TTC549 (cell line): ENCODE measurements at regions not wholly inside any gene's neighbourhood (a gene's known extent, or its start where the extent isn't known, plus 50 kb on each side); places are given as distances from the start of the nearest gene placed in this dataset.
"Not testable (repeated sequence)": the region's sequence is repeated elsewhere in the genome, so short reads cannot be mapped to it uniquely, and the experiment has no call there.

Experiments used
- FAIRE-seq: peaks from 2 replicates; lab custom pipeline; 2012; peaks lifted over from hg19 to GRCh38; lab: Jason Lieb, UNC

DNA sequence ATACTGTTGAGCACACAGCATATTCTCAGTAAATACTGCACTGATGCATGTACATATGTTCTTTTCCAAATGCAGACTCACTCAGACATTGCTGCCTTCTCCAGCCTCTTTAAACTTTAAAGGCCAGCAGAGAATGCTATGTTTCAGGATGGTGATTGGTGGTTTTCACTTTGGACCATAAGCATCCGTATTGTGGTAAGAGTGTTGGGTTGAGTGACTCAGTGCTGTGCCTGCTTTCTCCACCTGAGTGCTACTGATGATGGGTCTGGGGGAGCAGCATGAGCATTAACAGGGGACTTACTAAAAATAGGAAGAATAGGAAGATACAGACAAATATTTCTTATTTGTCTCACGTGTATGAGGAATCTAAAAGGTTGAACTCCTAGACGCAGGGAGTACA is 56.3 kb upstream of the ZNF92 start:
- FAIRE-seq, result no peak

DNA sequence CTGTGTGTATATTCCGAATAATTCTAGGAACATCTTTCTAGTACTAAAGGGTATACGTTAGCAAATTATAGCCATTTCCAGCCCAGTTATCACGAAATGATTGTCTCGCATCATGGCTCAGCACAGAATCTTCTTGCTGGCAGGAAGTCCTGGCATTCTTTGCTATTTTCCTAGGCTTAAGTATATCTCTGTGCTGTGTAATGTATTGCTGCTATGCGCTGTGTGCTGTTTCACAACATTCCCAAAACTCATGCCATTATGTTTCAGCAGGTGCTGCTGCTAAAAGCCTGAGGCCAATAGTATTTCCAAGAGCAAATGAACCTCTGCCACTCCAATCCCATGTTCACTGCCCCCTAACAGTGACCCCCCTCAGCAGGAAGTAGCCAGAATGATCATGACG is 62.9 kb upstream of the ZNF92 start:
- no peak for FAIRE-seq

DNA sequence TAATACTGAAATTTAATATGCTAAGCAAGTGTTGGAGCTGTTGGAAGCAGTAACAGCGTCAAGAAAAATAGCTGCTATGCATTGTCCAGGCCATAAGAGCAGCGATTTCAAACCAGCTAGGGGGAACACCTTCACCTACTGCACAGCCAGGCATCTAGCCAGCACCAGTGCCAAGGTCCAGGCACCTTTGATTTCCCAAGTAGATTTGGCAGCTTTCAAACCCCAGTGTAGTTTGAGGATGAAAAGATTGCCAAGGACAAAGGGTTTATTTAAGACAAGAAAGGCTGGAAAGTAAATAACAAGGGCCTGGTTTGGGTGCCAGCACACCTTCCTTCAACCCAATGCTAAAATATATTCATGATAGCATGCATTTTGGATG is 65.4 kb upstream of the ZNF92 start:
- FAIRE-seq, result no peak

DNA sequence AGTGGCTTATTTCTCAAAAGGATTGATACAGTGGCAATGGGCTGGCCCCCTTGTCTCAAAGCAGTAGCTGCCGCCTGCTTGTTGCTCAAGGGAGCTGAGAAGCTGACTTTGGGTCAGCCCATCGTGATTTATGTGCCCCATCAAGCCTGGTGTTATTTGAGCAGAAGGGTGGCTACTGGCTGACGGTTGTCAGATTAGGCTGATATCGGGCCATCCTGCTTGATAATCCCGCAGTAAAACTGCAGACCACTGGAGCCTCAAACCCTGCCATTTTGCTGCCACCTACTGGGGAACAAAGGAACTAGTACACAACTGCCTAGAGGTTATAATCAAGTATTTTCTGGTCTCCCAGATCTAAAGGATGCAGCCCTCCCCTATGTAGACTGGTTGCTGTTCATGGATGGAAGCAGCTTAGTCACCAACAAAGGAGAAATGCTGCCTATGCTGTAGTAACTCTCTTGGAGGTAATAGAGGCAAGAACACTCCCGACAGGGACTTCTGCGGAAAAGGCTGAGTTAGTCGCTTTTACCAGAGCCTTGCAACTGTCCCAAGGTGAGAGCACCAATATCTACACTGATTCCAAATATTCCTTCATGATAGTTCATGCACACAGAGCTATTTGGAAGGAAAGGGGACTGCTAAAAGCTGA is 65.9 kb upstream of the ZNF92 start:
- FAIRE-seq, result no peak

DNA sequence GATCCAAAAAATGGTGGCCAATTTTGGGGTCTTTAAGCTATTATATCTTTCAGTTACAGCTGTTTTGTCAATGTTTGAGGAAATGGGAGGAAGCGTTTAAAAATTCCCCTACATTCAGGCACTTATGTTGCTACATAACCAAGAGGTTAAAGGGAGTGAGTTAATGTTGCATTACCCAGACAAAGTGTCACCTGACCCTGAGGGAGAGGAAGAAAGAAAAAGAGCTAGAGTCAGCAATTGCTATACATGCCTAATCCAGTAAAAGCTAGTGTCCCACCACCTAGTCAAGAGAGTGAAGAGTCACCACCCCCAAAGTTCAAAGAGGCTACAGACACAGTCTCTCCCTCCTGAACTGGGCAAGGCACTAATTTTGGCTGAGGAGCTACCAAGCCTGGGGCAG is 69.5 kb upstream of the ZNF92 start:
- no peak for FAIRE-seq

DNA sequence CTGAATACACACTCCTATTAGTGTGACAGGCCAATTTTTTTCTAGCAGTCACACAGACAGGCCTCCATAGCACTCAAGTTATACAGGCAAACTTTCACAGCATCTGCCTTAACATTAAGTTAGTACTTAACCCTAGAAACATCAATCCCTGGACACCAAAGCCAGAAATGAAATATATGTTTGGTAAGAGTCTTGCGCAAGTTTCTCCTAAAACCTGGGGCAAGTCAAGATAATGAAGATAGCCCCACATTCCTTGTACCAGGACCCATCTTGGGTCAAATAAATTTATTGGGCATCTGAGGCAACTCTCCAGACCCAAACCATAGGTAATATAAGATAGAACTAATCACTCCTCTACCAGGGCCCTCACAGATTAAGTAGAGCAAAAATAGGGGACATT is 70.8 kb upstream of the ZNF92 start:
- no peak for FAIRE-seq

DNA sequence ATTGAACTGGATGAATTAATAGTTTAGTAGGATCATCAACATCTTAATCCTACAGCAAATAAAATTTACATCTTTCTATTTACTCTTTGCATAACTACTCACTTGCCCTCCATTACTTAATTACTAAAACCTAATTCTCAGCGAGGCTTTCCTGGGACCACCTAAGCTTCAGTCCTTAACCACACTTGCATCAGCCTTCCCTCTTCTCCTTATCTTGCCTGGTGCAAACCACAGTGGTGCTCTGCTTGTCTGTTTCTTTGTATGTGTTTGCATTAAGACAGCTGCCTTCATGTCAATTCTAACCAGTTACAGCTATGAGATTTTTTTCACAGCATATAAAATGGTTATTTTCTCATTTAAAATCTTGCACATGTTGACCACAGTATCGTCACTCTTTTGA is 72.6 kb upstream of the ZNF92 start:
- no peak for FAIRE-seq

DNA sequence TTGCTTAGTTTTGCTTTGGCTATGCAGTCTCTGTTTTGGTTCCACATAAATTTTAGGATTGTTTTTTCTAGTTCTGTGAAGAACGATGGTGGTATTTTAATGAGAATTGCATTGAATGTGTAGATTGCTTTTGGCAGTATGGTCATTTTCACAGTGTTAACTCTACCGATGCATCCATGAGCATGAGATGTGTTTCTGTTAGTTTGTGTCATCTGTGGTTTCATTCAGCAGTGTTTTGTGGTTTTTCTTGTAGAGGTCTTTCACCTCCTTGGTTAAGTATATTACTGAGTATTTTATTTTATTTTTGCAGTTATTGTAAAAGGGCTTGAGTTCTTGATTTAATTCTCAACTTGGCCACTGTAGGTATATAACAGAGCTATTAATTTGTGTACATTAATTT is 78.2 kb upstream of the ZNF92 start:
- no peak for FAIRE-seq

DNA sequence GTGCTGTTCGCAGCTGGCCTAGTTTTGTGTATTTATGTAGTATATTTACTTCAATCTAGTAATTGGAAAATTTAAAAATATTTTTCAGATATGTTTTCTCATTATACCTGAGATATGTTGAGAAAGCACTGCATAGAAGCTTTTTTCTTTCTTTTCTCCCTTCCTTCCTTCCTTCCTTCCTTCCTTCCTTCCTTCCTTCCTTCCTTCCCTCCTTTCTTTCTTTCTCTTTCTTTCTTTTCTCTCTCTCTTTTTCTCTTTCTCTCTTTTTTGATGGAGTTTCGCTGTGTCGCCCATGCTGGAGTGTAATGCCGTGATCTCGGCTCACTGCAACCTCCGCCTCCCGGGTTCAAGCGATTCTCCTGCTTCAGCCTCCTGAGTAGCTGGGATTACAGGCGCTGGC is 83.3 kb upstream of the ZNF92 start:
- FAIRE-seq, result not testable (repeated sequence)

DNA sequence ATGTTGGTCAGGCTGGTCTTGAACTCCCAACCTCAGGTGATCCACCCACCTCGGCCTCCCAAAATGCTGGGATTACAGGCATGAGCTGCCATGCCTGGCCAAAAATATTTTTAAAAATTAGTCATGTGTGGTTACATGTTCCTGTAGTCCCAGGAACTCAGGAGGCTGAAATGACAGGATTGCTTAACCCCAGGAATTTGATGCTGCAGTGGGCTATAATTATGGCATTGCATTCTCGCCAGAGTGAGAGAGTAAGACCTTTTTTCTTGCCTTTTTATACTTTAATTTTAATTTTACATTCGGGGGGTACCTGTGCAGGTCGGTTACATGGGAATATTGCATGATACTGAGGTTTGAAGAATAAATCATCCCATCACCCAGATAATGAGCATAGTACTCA is 86.6 kb upstream of the ZNF92 start:
- no peak for FAIRE-seq

DNA sequence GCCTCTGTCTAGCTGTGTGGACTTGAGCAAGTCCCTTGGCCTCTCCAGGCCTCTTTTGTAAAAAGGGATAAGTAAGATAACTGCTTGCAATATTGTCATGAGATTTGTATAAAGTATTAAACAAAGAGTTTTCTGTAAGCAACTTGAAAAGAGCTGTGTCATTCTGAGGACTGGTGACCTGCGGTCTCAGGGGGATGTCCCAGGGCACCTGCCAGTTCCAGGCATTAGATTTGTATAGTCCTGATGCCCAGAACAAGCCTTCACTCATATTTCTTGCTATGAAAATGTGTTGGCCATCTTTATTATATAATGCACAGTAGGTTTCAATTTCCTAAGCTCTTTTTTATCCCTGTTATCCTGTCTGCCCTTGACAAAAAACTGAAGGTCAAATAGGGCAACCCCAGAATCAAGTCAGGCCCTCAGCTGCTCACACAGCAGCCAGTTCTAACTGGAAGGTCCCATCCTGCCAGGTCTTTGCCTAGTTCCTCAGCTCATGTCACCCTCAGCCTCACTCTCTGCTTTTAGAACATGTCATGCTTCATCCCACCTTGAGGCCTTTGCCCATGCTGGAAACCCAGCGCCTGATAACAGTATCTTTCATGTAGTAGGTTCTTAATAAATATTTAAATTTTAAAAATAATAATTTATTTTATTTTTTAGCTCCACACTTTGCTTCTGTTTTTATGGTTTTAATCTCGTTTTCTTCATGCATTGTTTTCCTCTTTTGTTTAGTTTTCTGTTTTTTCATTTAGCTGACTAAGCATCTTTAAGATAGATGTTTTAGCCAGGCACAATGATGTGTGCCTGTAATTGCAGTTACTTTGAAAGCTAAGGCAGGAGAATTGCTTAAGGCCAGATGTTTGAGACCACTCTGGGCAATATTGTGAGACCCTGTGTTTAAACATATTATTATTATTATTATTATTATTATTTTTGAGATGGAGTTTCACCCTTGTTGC is 87.5 kb upstream of the ZNF92 start:
- FAIRE-seq, result no peak

DNA sequence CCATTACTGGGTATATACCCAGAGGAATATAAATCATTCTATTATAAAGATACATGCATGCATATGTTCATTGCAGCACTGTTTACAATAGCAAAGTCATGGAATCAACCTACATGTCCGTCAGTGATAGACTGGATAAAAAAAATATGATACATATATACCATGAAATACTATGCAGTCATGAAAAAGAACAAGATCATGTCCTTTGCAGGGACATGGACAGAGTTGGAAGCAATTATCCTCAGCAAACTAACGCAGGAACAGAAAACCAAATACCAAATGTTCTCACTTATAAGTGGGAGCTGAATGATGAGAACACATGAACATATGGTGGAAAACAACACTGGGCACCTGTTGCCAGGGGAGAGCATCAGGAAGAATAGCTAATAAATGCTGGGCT is 88.4 kb upstream of the ZNF92 start:
- not testable (repeated sequence) for FAIRE-seq

DNA sequence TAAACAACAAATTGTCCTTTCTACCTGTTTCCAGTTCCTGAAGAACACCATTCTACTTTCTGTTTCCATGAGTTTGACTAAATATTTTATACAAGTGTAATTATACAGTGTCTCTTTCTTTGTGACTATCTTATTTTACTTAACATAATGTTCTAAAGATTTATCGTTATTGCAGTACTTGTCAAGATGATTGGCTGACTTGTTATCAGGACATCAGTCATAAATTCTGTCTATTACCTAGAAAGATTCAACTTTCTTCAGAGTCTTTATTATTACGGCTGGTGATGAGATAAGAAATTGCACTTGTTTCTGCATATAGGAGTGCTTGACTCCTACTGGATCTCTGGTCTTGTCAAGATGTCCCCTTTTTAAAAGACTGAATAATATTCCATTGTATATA is 93.9 kb upstream of the ZNF92 start:
- no peak for FAIRE-seq

DNA sequence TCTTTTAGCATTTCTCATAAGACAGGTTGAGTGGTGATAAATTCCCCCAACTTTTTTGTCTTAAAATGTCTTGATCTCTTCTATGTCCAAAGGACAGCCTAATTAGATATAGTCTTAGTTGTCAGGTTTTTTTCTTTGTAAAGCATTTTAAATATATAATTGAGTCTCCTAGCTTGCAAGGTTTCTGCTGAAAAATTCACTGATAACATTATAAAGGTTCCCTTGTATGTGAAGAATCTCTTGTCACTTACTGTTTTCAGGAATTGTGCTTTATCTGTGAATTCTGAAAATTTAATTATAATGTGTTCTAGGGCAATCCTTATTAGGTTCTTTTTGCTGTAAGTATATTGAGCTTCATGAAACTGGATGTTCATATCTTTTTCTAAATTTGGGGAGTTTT is 96.8 kb upstream of the ZNF92 start:
- FAIRE-seq, result no peak

DNA sequence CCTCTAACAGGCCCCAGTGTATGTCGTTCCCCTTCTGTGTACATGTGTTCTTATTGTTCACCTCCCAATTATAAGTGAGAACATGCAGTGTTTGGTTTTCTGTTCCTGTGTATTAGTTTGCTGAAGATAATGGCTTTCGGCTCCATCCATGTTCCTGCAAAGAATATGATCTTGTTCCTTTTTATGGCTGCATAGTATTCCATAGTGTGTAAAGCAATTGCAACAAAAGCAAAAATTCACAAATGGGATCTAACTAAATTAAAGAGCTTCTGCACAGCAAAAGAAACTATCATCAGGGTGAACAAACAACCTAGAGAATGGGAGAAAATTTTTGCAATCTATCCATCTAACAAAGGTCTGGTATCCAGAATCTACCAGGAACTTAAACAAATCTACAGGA is 102.2 kb upstream of the ZNF92 start:
- FAIRE-seq, result not testable (repeated sequence)

DNA sequence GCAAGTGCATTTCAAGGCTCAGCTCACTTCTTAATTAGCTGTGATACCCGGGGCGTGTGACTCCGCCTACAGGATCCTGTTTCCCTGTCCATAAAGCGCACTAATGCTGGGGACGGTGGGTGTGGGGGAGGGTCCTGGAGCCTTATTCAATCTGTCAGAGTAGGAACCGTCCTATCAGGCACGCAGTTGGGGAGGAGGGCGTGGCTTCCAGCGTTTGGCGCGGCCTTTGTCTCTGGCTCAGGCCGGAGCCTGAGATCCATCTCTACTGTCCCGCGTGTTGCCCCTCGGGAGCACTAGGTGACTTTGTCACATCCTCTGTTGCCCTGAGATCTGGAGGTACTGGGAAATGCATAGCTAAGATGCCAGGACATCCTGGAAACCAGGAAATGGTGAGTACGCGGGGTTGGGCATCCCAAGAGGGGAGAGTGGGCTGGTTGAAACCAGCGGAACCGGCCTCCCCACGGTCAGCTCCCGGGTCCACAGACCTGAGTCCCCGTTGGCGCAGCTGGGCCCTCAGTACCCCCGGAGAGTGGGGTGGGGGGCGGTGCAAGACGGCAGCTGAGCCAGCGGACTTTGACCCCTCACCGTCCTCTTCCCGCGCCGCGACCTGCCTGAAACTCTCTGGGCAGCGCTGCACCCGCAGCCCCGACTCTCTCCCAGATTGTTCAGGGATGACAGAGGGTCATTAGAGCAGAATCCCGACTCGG is 104.4 kb upstream of the ZNF92 start:
- peak; percentile 82 for FAIRE-seq

DNA sequence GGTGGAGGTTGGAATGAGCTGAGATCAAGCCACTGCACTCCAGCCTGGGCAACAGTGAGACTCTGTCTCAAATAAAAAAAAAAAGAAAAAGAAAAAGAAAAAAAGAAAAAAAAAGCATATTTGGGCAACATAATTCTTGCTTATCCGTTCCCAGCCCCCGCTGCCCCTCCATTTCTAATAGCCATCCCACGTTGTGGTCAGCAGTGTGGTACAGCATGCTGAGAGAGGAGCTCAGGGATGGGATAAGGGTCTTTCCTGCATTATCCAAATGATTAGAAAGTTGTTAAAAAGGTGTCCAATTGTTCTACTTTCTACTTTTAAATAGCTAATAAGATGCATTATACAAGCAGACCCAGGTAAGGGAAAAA is 104.9 kb upstream of the ZNF92 start:
- FAIRE-seq, result no peak

DNA sequence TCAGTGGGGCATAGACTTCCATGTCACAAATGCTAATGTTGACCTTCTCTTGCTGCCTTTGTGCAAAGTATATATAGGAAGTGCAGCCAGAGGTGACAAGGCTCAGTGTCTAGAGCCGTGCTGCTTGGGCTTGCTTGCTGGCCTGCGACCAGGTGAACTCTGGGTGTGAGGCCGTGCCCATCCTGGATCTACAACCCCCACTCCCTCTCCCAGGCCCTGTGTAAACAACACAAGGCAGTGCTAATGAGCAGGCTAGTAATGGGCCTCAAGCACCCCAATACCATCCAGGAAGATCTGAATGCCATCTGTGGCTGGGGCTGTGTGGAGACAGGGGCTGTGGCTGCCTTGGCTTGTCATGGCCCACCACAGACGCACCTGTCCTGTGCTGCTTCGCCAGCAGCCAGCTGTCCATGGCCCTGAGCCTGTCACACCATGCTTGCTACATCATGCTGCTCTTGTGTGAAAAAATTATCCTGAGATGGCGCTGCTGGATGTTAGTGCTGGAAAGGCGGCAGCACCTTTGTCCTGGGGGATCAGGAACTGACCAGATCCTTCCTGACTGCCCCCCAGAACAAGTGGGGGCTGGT is 107.6 kb upstream of the ZNF92 start:
- FAIRE-seq, result no peak

DNA sequence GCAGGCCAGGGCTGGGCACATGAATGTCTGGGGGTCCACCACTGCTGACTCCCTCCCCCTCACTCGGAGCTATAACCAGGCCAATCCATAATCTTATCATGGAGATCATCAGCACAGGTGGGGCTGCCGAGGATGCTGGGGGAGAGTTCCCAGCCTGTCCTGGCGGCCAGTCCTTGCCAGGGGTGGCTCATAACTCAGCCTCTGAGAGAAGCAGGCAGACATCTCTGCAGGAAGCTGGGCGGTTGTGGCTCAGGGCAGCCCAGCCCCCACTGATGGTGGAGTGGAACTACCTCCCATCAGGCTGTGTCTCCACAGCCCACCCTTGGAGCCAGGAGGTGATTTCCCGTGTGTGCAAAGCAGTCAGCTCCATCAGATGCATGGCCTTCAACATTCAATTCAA is 109.4 kb upstream of the ZNF92 start:
- FAIRE-seq, result no peak

DNA sequence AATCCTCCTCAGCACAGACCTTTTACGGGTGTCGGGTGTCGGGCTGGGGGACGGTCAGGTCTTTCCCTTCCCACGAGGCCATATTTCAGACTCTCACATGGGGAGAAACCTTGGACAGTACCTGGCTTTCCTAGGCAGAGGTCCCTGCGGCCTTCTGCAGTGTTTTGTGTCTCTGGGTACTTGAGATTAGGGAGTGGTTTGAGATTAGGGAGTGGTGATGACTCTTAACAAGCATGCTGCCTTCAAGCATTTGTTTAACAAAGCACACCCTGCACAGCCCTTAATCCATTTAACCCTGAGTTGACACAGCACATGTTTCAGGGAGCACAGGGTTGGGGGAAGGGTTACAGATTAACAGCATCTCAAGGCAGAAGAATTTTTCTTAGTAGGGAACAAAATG is 113.0 kb upstream of the ZNF92 start:
- not testable (repeated sequence) for FAIRE-seq

DNA sequence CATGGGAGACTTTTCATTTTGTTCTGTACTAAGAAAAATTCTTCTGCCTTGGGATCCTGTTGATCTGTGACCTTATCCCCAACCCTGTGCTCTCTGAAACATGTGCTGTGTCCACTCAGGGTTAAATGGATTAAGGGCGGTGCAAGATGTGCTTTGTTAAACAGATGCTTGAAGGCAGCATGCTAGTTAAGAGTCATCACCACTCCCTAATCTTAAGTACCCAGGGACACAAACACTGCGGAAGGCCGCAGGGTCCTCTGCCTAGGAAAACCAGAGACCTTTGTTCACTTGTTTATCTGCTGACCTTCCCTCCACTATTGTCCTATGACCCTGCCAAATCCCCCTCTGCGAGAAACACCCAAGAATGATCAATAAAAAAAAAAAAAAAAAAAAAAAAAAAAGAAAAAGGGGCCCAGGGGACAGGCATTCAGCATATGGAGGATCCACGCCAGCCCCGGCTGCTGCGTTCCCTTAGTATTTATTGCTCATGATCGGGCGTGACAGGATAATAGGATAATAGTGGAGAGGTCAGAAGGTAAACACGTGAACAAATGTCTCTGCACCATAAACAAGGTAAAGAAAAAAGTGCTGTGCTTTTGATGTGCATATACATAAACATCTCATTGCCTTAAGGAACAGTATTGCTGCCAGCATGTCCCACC is 113.7 kb upstream of the ZNF92 start:
- FAIRE-seq, result not testable (repeated sequence)

DNA sequence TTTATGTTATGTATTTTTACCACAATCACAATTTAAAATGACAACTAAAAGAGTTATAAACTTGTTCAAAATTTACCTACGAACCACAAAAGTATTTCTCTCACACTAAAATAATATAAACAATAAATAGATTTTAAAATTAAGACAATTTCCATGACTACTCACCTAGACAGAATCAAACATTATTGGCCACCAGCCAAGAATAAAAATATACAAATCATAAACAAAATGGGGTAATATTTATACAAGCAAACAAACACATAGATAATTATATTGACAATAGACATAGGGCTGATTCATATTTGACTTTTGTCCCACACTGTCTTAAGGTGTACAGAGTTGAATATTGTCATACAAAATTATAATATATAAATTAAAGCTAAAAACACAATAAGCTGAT is 119.6 kb upstream of the ZNF92 start:
- peak; percentile 78 for FAIRE-seq
